GM19467 (cell line): ENCODE measurements at regions not wholly inside any gene's neighbourhood (a gene's known extent, or its start where the extent isn't known, plus 50 kb on each side); places are given as distances from the start of the nearest gene placed in this dataset.
"Not testable (repeated sequence)": the region's sequence is repeated elsewhere in the genome, so short reads cannot be mapped to it uniquely, and the experiment has no call there.

ENCODE experiments used
- ATAC-seq: cut with Tn5 transposase; IDR thresholded peaks from one replicate; pipeline ENCODE4 v1.9.1; 2021; ENCODE audit warnings: mild to moderate bottlenecking, moderate library complexity; ENCODE audit not compliant: unreplicated experiment

DNA sequence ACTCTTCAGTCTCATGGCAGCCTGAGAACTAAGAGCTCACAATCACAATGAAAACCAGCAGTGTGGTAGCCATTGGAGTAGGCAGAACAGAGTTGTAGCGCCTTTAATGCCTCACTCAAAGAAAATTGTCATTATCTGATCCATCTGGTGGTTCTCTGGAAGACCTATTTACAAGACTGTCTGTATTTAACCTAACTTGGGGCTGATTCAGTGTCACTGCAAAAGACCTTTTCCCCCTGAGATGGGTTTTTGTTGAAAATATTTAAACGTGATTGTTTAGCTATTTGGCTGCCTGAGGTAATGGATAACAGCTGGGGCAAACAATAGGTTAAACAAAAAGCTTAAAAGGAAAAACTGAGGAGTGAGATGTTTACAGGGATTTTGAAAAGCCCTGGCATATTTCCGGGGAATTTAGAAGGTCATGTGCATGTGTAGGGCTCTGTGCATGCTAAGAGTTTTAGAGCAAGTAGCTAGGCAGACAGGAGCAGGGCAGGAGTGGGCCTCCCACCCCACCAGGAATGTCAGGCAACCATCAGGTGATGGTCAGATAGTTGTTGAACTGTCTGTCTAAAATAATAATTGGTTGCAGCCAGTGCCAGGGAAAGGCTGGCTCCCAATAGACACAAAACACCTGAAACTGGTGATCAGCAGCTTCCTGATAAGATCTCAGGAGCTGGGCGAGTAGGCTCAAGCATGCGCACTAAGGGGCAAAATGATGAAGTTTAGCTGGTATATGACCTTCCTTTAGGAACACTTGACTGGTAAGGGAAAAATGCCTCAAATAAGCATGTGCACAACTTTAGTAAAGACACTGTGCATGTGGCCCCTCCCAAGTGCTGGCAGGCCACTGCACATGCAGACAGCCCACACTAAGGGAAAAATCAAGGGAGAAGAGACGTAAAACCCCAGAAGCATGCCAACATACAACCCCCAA, 70.8 kb upstream of the AKIRIN2 start:
- no peak for ATAC-seq

DNA sequence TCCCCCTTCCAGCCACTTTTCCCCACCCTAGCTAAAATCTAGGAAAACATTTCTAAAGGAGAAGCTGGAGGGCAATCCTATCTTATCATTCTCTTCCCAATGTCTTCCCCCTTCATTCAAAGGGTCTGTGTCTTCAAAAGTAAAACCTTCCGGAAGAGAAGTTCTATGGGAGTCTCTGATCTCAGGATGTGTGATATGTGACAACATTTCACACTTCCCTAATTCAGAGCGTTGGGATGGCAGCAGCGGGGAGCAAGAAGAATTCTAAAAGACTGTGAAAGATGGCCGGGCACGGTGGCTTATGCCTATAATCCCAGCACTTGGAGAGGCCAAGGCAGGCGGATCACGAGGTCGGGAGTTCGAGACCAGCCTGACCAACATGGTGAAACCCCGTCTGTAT, 65.4 kb upstream of the AKIRIN2 start:
- no peak for ATAC-seq

- no peak for ATAC-seq
These were observed 64.2 kb upstream of the AKIRIN2 start for GRCh38 chr6:87766211-87766610.

DNA sequence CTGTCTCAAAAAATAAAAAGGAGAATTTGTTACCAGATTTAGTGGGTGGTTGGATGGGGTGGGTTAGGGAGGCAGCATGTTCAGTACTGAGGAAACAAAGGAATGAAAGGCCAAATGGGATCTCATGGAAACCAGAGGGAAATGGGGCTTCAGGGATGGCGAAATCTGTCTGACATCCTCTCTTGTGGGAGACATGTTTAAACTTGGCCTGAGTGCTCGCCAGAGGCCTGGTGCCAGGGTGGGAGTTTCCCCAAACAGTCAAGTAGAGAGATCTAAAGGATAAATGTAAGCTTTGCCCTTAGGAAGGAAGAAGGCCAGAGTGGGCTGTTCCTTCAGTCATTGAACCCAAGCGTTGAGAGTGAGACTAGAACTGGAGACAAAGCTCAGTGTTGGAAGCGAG, 61.9 kb upstream of the AKIRIN2 start:
- no peak for ATAC-seq

GRCh38 chr6:87763276-87763675, 61.2 kb upstream of the AKIRIN2 start:
- no peak for ATAC-seq

DNA sequence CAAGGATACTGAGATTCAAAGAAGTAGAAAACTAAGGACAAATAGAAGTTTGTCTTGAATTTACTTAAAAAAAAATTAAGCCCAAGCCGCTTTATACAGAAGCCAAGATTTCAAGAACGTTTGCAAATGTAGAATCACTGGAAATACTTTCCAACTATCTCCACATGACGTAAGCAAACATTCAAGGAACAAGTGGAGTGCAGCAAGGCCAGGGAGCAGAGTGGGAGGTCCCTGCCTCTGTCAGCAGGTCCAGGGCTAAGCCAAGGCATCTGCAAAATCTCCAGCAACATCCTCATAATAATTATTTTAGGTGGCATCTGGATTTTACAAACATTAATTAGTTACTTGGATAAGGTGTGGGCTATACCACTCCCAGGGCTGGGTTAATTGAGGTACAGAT, 60.1 kb upstream of the AKIRIN2 start:
- ATAC-seq, result no peak

DNA sequence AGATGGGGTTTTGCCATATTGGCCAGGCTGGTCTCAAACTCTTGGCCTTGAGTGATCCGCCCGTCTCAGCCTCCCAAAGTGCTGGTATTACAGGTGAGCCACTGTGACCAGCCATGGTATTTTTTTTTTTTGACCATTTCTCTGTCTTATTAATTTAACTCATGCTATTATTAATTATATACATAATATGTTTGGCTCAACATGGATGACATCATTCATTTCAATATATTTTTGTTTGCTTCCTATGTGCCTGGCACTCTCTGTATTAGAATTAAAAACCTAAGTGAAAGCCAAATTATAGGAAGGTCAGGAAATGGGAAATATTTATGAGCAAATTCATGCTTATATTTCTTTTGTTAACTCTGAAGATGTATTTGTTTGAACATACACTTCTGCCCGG, 55.8 kb upstream of the AKIRIN2 start:
- no peak for ATAC-seq

GRCh38 chr6:87756858-87757257, 54.8 kb upstream of the AKIRIN2 start:
- peak; percentile 91 for ATAC-seq

- ATAC-seq, result no peak
These were observed 54.0 kb upstream of the AKIRIN2 start for GRCh38 chr6:87755708-87756671.

- peak; percentile 39 for ATAC-seq
These were observed 52.8 kb upstream of the AKIRIN2 start for GRCh38 chr6:87754828-87755227.

- no peak for ATAC-seq
These were observed 51.2 kb upstream of the AKIRIN2 start for GRCh38 chr6:87753131-87753685.

GRCh38 chr6:87752503-87752902, 50.5 kb upstream of the AKIRIN2 start:
- ATAC-seq, result not testable (repeated sequence)
